HG03175 (cell line): ENCODE measurements at regions not wholly inside any gene's neighbourhood (a gene's known extent, or its start where the extent isn't known, plus 50 kb on each side); places are given as distances from the start of the nearest gene placed in this dataset.

ENCODE experiments used
- ATAC-seq: cut with Tn5 transposase; IDR thresholded peaks from one replicate; pipeline ENCODE4 v1.9.1; 2021; ENCODE audit warnings: mild to moderate bottlenecking, moderate library complexity; ENCODE audit not compliant: unreplicated experiment

DNA sequence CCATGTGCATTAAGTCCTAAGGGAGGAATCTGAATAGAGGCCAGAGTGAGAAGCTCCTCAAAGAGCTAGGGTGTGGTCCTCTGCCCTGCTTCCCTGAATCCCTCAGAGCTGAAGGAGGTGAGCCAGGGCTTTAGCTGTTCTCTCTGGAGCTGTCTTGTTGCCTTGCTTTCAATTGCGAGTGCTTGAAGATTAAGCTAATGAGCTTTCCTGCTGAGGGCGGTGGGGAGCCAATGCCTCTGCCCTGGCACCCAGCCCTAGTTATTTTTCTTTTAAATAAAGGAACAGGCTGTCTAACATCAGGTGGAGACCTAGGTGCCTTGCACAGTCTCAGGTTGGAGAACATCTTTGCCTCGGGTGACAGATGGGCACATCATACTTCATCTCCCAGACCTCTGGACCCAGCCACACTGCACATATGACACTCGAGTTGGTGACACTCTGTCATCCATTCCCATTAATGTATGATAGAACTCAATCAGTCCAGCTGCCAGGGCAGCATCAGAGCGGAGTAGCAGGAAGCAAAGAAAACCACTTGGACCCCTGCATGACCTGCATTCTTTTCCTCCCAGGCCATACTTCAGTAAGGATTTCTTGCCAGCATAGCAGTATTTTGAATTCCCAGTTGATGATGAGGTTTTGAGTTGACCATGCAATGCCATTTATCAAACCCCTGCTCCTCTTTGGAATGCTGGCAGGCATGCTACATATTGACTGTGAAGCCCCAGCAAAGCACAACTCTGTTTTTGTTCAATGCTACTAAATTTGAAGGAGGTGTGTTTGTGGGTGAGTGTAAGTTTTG is 292.7 kb downstream of the RNF144A start:
- ATAC-seq = no peak

- ATAC-seq = no peak
Measured at GRCh38 chr2:7210712-7211111, 293.5 kb downstream of the RNF144A start.

GRCh38 chr2:7225848-7226247 is 308.6 kb downstream of the RNF144A start:
- no peak for ATAC-seq

GRCh38 chr2:7226501-7226900 is 309.3 kb downstream of the RNF144A start:
- no peak for ATAC-seq

- ATAC-seq = no peak
Measured at GRCh38 chr2:7233126-7233525, 315.9 kb downstream of the RNF144A start.

DNA sequence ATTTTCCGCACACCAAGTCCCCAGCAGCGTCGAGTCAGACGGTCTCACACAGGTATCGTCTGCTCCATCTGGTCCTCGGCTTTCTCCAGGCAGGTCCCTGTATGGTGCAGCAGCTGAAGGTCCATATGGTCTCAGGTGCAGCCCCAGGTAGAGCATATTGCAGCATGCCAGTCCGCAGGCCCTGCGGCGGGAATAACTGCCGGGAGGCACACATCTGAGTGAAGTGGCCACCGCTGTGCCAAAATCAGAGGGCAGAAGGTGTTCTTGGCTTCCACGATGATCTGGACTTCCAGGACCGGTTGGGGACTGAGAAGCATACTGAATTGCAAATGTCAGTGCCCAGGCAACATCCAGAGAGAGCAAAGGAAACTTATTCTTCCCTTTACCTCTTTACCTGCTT is 320.3 kb downstream of the RNF144A start:
- ATAC-seq = no peak

DNA sequence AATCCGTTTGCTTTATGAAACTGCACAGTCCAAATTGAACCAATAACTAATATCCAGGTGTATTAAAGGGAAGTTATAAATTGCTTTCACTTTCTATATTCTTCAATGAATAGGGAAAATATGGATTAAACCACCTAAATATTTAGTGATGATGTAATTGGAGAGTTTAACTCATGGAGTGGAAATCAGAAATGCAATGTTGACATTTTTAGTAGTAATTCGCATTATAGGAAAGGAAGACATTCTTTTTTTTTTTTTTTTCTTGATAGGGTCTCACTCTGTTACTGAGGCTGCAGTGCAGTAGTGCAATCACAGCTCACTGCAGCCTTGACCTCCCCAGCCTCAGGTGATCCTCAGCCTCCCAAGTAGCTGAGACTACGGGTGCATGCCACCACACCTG is 321.9 kb downstream of the RNF144A start:
- no peak for ATAC-seq

GRCh38 chr2:7241041-7241745 is 324.0 kb downstream of the RNF144A start:
- no peak for ATAC-seq

GRCh38 chr2:7242189-7242867 is 325.1 kb downstream of the RNF144A start:
- ATAC-seq = no peak

DNA sequence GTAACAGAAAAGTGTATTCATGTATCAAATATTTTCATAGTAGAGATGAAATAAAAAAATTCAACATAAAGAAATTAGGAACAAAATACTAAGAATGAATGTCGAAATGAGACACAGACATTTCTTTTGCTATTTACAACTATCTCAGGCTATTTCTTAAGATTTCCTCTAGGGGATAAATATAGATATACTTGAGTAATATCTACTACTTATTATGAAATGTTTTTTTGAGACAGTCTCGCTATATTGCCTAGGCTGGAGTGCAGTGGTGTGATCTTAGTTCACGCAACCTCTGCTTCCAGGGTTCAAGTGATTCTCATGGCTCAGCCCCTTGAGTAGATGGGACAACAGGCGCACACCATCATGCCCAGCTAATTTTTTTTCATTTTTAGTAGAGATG is 326.1 kb downstream of the RNF144A start:
- no peak for ATAC-seq

DNA sequence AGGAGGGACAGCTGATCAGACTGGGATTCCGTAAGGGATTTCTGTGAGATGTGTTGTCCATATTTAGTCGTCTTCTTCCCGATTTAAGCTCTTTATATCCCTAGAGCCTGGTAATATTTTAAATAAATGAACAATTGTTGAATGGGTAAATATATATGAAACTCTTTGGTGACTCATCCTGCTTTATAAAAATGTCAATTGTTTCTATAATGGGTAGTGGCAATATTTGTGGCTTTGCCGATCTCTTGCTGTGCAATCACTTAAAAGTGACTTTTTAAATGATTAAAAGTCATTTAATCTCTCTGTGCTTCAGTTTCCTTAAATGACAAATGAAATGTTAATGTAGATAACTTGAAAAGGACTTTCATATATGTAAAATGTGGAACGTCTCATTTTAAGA is 339.2 kb downstream of the RNF144A start:
- ATAC-seq = no peak

DNA sequence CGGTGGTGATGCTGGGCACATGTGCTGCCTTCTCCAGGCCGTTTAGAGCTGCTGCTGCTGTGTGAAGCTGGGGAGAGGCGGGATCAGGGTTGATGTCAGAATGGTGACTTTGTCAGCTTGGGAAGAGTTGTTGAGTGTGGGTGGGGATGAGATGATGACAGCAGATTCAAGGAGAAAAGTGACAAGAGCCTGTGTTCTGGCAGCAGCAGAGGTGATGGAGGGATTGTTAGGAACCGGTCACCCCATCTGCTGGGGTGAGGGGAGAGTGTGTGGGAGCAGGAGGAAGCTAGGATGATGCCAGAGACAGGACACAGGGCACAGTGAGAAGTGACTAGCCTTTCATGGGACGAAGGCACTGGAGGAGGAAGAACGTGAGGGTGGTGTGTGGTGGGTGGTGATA is 345.5 kb downstream of the RNF144A start:
- no peak for ATAC-seq

DNA sequence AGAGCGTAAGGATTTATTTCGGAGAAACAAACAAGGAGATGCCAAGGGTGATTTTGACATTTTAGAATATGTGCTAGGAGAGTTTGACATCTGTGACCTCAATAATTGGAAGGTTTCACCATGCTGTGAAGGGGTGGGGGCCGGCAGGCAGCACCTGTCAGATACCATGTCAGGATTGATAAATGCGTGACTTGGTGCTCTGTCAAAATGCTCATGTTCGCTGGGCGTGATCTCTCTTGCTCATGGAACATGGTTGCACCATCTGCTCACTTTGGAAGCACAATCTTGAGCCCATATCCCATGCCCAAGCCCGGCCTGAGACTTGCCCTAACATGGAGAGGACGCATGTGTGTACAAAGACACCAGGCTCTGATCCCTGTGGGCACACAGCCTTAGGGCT is 347.6 kb downstream of the RNF144A start:
- ATAC-seq = no peak

GRCh38 chr2:7265286-7265685 is 348.1 kb downstream of the RNF144A start:
- ATAC-seq = no peak

GRCh38 chr2:7269106-7269643 is 352.0 kb downstream of the RNF144A start:
- ATAC-seq = no peak

GRCh38 chr2:7270011-7270431 is 352.8 kb downstream of the RNF144A start:
- no peak for ATAC-seq

DNA sequence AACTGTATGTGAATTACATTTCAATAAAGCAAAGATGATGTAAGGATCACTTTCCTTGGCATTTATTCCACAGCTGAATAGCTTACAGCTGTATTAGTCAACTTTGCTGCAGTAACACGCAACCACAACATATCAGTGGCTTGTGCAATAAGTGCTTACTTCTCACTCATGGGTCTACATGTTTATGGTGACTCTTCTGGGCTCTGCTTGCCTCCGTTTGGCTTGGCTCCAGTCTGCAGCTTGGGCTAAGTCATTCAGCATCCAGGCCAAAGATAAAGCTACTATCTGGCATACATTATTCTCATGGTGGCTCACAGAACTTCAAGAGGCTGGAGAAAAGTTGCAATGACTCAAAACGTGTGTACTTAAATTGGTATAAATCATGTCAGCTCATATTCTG is 355.0 kb downstream of the RNF144A start:
- ATAC-seq = no peak

- no peak for ATAC-seq
Measured at GRCh38 chr2:7278984-7279383, 361.8 kb downstream of the RNF144A start.

DNA sequence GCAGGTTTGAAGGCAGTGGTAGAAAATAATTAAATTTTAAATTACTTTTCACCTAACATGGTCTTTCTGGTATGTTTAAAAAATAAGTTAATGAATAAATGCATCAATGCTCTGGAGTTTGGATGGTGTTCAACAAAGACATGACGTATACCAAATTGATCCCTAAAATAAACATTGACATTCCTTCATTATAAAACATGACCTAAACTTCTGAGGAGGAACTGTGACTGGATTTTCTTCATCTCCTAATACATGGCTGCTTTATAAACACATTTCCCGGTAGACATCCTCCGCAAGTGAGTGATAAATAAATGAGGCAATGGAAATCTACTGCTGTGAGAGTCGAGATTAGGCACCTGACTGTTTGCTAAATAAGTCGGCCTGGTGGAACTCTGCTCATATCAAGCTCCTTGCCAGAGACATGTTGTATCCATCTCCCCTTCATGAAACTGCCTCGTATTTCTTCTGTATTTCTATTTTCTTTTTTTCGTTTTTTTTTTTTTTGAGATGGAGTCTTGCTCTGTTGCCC is 362.3 kb downstream of the RNF144A start:
- no peak for ATAC-seq

GRCh38 chr2:7280790-7281189 is 363.6 kb downstream of the RNF144A start:
- no peak for ATAC-seq
